Activated CD8-positive, alpha-beta T cell treated with anti-CD3 and anti-CD28 coated beads for 36 hours (primary cell): ENCODE measurements at regions not wholly inside any gene's neighbourhood (a gene's known extent, or its start where the extent isn't known, plus 50 kb on each side); places are given as distances from the start of the nearest gene placed in this dataset.

Source experiments
- ATAC-seq: fragments of 200-7000 bp; cut with Tn5 transposase; one replicate; pipeline ENCODE4 v1.10.0; 2021; ENCODE audit warnings: mild to moderate bottlenecking, moderate library complexity
- CTCF ChIA-PET: fragments of 350-600 bp; sonication (Branson Sonifier 250); formaldehyde crosslinking; loops from one replicate; lab custom pipeline; 2021; ENCODE audit warnings: antibody characterized with exemption; lab: Charles Lee
- POLR2A ChIA-PET: fragments of 350-600 bp; sonication (Branson Sonifier 250); formaldehyde crosslinking; loops from one replicate; lab custom pipeline; 2021; ENCODE audit warnings: antibody characterized with exemption; lab: Charles Lee
- DNase-seq: peaks from one replicate; pipeline ENCODE4 v3.0.0-alpha.2; 2020
- H3K27ac Mint-ChIP-seq: one replicate; pipeline ENCODE4 v1.8.0; 2021; ENCODE audit warnings: mild to moderate bottlenecking, mixed read lengths
- H3K27me3 Mint-ChIP-seq: one replicate; pipeline ENCODE4 v1.8.0; 2021; ENCODE audit warnings: mixed read lengths
- H3K36me3 Mint-ChIP-seq: one replicate; pipeline ENCODE4 v1.8.0; 2021; ENCODE audit warnings: low read depth, mixed read lengths
- H3K4me1 Mint-ChIP-seq: one replicate; pipeline ENCODE4 v1.8.0; 2021; ENCODE audit warnings: low read depth, mixed read lengths
- H3K4me3 Mint-ChIP-seq: one replicate; pipeline ENCODE4 v1.8.0; 2021; ENCODE audit warnings: mild to moderate bottlenecking, moderate library complexity, mixed read lengths
- H3K9me3 Mint-ChIP-seq: one replicate; pipeline ENCODE4 v1.8.0; 2021; ENCODE audit warnings: mixed read lengths
- CTCF ChIP-seq: fragments of 200-600 bp; IDR thresholded peaks from one replicate; pipeline ENCODE4 v1.8.0; 2022; ENCODE audit warnings: antibody characterized with exemption, mild to moderate bottlenecking
- intact Hi-C: fragments of 100-400 bp; cut with micrococcal nuclease; formaldehyde crosslinking; loops from one replicate; pipeline ENCODE4 v1.10.0; 2022

DNA sequence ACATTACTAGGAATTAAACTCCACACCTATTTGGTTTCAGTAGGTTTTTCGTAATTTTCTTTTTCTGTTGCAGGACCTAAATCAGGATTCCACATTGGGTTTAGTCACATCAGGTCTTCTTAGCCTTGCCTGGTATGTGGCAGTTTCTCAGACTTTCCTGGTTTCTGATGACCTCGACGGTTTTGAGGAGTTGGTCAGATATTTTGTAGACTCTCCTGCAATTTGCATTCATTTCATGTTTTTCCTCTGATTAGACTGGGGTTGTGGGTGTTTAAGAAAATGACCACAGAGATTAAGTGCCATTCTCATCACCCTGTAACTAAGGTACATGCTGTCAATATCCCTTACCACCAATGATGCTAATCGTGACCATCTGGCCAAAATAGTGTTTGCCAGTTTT lies 97.3 kb upstream of the ST6GAL2 start:
- DNase-seq (no peak), ATAC-seq (no peak)
- H3K36me3 Mint-ChIP-seq: no peaks in the 10 kb centered on the region
- POLR2A ChIA-PET: no interaction called here
- H3K27ac Mint-ChIP-seq: no peak overlapping the region
- no peaks in the 10 kb centered on the region for H3K4me1 Mint-ChIP-seq
- no peak overlapping the region for H3K4me3 Mint-ChIP-seq
- no peaks in the 10 kb centered on the region for H3K9me3 Mint-ChIP-seq
- H3K27me3 Mint-ChIP-seq: peaks cover 2% of the 10 kb centered on the region
- intact Hi-C loops: no loop called here
- TF ChIP-seq CTCF: no peak
- CTCF ChIA-PET: no interaction called here

- no peak overlapping the region for H3K27ac Mint-ChIP-seq
- TF ChIP-seq CTCF: no peak
- intact Hi-C loops: no loop called here
These were observed 102.4 kb upstream of the ST6GAL2 start for GRCh38 chr2:106988361-106988760.

DNA sequence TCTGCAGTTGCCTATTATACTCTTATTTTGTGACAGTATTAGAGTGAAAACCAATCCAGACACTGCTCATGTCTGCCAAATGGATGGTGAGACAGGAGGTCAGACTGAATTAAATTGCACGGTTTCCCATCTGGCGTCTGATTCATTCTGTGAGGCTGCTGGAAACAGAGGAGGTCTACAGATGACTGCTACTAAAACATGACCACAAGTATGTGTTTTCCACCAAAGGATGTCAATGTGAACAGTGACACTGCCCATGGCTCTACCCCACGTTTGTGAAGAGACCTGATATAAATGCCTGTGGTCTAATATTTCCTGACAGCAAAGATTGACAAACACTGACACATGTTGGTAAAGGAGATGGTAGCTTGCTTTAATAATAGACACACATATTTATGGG lies 104.3 kb upstream of the ST6GAL2 start:
- H3K36me3 Mint-ChIP-seq: no peaks in the 10 kb centered on the region
- no peak for TF ChIP-seq CTCF
- H3K4me1 Mint-ChIP-seq: no peaks in the 10 kb centered on the region
- DNase-seq: no peak
- ChIA-PET CTCF (no interaction called here), POLR2A (no interaction called here)
- H3K27ac Mint-ChIP-seq: no peak overlapping the region
- no peak overlapping the region for H3K4me3 Mint-ChIP-seq
- no peaks in the 10 kb centered on the region for H3K27me3 Mint-ChIP-seq
- no peaks in the 10 kb centered on the region for H3K9me3 Mint-ChIP-seq
- ATAC-seq: no peak
- intact Hi-C loops: no loop called here

More at GRCh38 chr2:106988361-106988760, 102.4 kb upstream of the ST6GAL2 start:
- no peaks in the 10 kb centered on the region for H3K27me3 Mint-ChIP-seq
- H3K9me3 Mint-ChIP-seq: no peaks in the 10 kb centered on the region
- ChIA-PET CTCF (no interaction called here), POLR2A (no interaction called here)
- DNase-seq (no peak), ATAC-seq (no peak)
- no peaks in the 10 kb centered on the region for H3K36me3 Mint-ChIP-seq
- H3K4me1 Mint-ChIP-seq: no peaks in the 10 kb centered on the region
- H3K4me3 Mint-ChIP-seq: no peak overlapping the region

DNA sequence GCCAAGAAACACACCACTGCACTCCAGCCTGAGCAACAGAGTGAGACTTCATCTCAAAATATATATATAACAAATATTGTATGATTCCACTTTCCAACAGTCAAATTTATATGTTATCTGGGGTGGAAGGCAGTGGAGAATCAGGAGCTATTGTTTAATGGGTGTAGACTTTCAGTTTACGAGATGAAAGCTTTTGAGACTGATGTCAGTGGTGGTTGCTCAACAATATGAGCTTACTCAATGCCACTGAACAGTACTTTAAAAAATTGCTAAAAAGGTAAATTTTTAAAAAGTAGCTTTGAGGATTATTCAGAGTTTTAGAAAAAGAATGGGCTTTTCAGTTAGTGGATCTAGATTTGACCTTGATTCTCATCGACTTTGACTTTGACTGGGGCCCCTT lies 105.9 kb upstream of the ST6GAL2 start:
- H3K4me3 Mint-ChIP-seq: no peak overlapping the region
- intact Hi-C loops: no loop called here
- TF ChIP-seq CTCF: no peak
- no peaks in the 10 kb centered on the region for H3K4me1 Mint-ChIP-seq
- H3K27me3 Mint-ChIP-seq: peaks cover 1% of the 10 kb centered on the region
- no peaks in the 10 kb centered on the region for H3K36me3 Mint-ChIP-seq
- POLR2A ChIA-PET: no interaction called here
- H3K9me3 Mint-ChIP-seq: no peaks in the 10 kb centered on the region
- ATAC-seq (no peak), DNase-seq (no peak)
- CTCF ChIA-PET: interaction anchor here (0.7 kb wide), 1 partner anchor 87 kb away, joined by 3 read pairs; no protein-coding TSS in a partner anchor
- no peak overlapping the region for H3K27ac Mint-ChIP-seq

DNA sequence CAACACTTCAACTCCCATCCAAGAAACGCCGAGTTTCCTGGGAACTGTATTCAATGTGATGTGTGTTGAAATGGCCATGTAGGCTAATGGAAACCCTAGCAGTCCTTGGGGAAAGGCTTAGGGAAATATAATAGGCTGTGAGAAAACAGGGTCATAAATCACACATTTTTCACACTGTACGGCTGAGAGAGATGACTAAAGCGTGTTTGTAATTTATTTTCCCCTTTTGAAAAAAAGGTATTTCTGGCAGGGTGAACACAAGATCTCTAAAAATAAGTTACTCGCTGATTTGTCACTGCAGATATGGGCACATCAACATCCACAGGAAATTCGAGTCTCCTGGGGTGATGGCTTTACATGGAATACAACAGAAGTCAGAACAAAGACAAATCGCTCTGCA lies 109.6 kb upstream of the ST6GAL2 start:
- H3K27ac Mint-ChIP-seq: no peak overlapping the region
- H3K36me3 Mint-ChIP-seq: no peaks in the 10 kb centered on the region
- no peaks in the 10 kb centered on the region for H3K9me3 Mint-ChIP-seq
- no peaks in the 10 kb centered on the region for H3K4me1 Mint-ChIP-seq
- no peak for TF ChIP-seq CTCF
- DNase-seq: no peak
- intact Hi-C loops: no loop called here
- peaks cover 1% of the 10 kb centered on the region for H3K27me3 Mint-ChIP-seq
- no peak for ATAC-seq
- no peak overlapping the region for H3K4me3 Mint-ChIP-seq
- CTCF ChIA-PET: no interaction called here
- POLR2A ChIA-PET: no interaction called here
